T-helper 2 cell treated with Interferon-gamma antibody and Interleukin-4, amounts not matched to agents 5 μg/mL and 100 μg/mL, for 36 hours (primary cell): ENCODE measurements at regions not wholly inside any gene's neighbourhood (a gene's known extent, or its start where the extent isn't known, plus 50 kb on each side); places are given as distances from the start of the nearest gene placed in this dataset.
A peak's percentile ranks its signal among the peaks of the same experiment; 100 is the strongest.

Experiments used
- DNase-seq: peaks from one replicate; pipeline ENCODE4 v3.0.0; 2021; ENCODE audit warnings: low spot score
- H3K27ac Mint-ChIP-seq: one replicate; pipeline ENCODE4 v1.8.0; 2021; ENCODE audit warnings: mild to moderate bottlenecking, mixed read lengths
- H3K27me3 Mint-ChIP-seq: one replicate; pipeline ENCODE4 v1.8.0; 2021; ENCODE audit warnings: low read depth, mixed read lengths
- H3K36me3 Mint-ChIP-seq: one replicate; pipeline ENCODE4 v1.8.0; 2021; ENCODE audit warnings: low read depth, mixed read lengths
- H3K4me1 Mint-ChIP-seq: one replicate; pipeline ENCODE4 v1.8.0; 2021; ENCODE audit warnings: low read depth, mixed read lengths
- H3K4me3 Mint-ChIP-seq: one replicate; pipeline ENCODE4 v1.8.0; 2022; ENCODE audit warnings: mild to moderate bottlenecking, moderate library complexity, mixed read lengths
- H3K9me3 Mint-ChIP-seq: one replicate; pipeline ENCODE4 v1.8.0; 2021; ENCODE audit warnings: mixed read lengths

DNA sequence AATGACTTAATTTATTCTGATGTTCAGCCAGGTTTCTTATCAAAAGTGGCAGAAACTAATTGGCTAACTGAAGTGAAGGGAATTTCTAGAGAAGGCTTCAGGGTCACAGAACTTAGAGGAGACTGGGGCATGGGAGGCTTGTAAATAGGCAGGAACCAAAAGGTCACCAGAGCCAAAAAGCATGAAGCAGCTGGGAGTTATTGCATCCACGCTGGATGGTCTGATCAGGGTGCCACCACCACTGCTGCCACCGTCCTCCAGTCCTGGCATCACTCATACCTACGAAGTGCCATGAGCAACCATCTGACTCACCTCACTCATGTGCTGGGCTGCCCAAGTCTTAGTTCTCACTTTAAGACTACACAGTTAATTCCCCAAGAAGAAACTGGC, 82.5 kb upstream of the DPH5 start:
- H3K4me3 Mint-ChIP-seq, result no peak overlapping the region
- no peaks in the 10 kb centered on the region for H3K27me3 Mint-ChIP-seq
- no peak for DNase-seq
- H3K27ac Mint-ChIP-seq, result no peak overlapping the region
- peaks cover 40% of the 10 kb centered on the region for H3K36me3 Mint-ChIP-seq
- peaks cover 27% of the 10 kb centered on the region for H3K9me3 Mint-ChIP-seq
- peaks cover 56% of the 10 kb centered on the region for H3K4me1 Mint-ChIP-seq

DNA sequence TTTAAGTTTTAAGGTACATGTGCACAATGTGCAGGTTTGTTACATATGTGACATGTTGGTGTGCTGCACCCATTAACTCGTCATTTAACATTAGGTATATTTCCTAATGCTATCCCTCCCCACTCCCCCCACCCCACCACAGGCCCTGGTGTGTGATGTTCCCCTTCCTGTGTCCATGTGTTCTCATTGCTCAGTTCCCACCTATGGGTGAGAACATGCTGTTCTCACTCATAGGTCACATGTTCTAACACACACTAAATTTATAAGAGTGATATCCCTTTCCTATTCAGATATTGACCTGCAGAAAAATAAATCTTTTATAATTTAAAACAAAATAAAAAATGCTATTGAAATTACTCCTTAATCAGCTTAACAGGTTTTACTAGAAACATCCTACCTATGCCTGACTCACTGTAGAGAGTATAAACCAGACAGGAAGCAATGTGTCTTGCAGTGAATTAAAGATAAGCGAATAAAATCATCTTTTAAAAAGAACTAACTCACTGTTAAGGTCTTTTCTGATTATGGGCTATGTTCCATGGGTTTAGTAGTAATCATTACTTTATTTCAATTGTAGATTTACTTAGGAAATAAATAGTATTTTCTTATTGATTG, 82.0 kb upstream of the DPH5 start:
- H3K36me3 Mint-ChIP-seq, result peaks cover 38% of the 10 kb centered on the region
- H3K9me3 Mint-ChIP-seq, result peaks cover 27% of the 10 kb centered on the region
- no peaks in the 10 kb centered on the region for H3K27me3 Mint-ChIP-seq
- no peak overlapping the region for H3K4me3 Mint-ChIP-seq
- no peak overlapping the region for H3K27ac Mint-ChIP-seq
- peaks cover 51% of the 10 kb centered on the region for H3K4me1 Mint-ChIP-seq
- no peak for DNase-seq

DNA sequence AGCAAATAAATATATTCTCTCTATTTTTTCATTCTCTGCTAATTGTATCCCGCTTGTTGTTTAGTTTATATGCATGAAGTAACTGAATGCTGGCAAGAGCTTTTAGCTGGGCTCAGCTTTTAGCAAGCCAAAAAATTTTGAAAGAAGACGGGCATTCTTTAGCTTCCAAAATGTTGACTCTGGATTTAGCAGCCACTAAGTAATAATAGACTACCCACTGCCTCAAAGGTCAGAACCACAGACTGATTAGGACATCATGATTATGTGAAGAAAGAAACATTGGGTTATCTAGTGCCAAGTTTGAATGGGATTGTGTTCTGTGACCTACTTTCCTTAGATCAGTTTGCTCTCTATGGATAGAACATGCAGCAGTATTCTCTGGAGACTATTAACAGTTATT, 80.3 kb upstream of the DPH5 start:
- Mint-ChIP-seq H3K27me3 (no peaks in the 10 kb centered on the region), H3K4me3 (no peak overlapping the region), H3K4me1 (peaks cover 38% of the 10 kb centered on the region), H3K9me3 (peaks cover 22% of the 10 kb centered on the region), H3K36me3 (peaks cover 31% of the 10 kb centered on the region), H3K27ac (no peak overlapping the region)
- DNase-seq, result no peak

DNA sequence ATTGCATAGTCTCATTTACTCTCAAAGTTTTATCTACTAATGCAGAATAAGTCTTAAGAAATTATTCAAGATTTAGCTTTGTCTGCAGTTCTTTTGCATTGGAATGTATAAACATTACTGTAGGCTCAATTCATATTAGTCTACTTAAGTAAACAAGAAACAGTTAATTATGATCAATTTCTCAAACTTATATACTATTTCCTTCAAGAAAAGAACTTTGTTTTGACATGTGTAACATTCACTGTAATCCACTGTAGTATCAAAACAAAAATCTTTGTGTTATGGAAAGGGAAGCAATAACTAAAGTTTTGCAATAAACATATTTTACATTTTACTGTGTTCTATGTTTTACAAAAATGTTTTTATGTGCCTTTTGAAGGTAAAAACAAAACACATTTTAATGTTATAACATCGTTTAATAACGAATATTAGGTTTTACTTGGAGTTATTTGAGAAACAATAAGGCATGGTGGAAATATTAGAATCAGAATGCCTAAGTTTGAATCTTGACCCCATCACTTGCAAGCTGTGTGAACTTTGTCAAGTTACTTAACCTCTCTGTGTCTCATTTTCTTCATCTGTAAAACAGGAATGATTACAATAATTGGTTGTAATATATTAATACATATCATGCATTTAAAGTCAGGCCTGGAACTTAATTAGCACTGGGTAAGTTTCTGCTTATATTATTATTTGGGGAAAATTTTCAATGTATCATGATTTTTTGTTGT, 77.0 kb upstream of the DPH5 start:
- DNase-seq, result no peak
- Mint-ChIP-seq H3K4me1 (peaks cover 18% of the 10 kb centered on the region), H3K4me3 (no peak overlapping the region), H3K27me3 (no peaks in the 10 kb centered on the region), H3K27ac (no peak overlapping the region), H3K9me3 (peaks cover 15% of the 10 kb centered on the region), H3K36me3 (peaks cover 28% of the 10 kb centered on the region)

DNA sequence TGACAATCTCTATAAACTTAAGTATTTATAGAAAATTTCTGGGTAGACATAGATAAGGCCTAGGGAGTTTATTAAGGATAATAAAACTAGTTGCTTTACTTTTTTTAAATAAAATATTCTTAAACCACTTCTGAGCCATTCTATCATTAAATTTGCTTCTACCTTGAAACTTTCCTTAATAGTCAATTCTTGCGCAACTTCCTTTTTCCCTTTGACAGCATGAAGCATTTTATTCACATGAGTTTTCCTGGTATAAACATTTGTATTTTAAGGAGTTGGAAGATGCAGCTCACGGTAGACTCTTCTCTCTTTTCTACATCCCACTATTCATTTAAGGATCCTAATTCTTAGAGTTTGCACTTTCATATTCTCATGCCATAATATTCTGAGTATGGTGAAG, 75.8 kb upstream of the DPH5 start:
- peaks cover 38% of the 10 kb centered on the region for H3K36me3 Mint-ChIP-seq
- H3K27me3 Mint-ChIP-seq, result no peaks in the 10 kb centered on the region
- DNase-seq, result no peak
- H3K9me3 Mint-ChIP-seq, result peaks cover 27% of the 10 kb centered on the region
- peaks cover 16% of the 10 kb centered on the region for H3K4me1 Mint-ChIP-seq
- no peak overlapping the region for H3K27ac Mint-ChIP-seq
- H3K4me3 Mint-ChIP-seq, result no peak overlapping the region

DNA sequence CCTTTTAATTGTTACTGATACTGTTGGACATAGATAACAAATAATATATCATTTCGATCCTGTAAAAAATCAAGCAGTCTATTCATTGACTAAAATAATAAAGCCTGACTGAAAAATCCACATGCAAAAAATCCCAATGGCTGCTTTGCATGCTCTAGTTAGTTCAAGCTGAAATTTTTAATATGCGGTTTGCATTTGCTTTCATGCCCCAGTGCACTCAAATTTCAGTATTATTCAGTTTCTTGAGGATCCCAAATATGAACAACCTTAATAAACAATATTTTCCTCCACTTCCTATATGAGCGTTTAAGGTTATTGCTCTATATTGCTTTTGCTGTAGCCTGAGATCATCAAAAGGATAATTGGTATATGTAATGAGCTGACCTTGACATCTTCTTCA, 75.1 kb upstream of the DPH5 start:
- no peak for DNase-seq
- H3K4me3 Mint-ChIP-seq, result no peak overlapping the region
- H3K27ac Mint-ChIP-seq, result no peak overlapping the region
- H3K9me3 Mint-ChIP-seq, result peaks cover 33% of the 10 kb centered on the region
- H3K36me3 Mint-ChIP-seq, result peaks cover 38% of the 10 kb centered on the region
- H3K27me3 Mint-ChIP-seq, result no peaks in the 10 kb centered on the region
- H3K4me1 Mint-ChIP-seq, result peaks cover 18% of the 10 kb centered on the region

DNA sequence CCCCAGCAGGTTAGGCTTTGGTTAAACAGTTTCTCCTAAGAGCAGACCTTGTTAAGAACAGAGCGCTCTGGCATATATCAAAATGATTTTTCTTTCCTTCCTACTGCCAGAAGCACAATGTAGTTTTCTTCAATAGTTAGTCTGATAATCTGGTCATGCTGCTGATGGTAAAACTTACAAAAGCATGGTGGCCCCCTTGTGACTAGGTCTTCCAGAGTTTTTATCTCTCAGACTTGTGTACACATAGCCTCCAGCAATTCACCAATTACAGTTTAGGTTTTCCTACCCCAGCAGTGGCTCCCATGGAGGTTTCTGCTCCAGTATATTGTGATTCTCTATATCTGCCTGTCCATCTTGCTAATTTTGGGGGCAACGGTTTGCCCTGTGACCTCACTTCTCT, 73.3 kb upstream of the DPH5 start:
- H3K27ac Mint-ChIP-seq, result no peak overlapping the region
- H3K4me1 Mint-ChIP-seq, result peaks cover 18% of the 10 kb centered on the region
- no peak overlapping the region for H3K4me3 Mint-ChIP-seq
- H3K9me3 Mint-ChIP-seq, result peaks cover 48% of the 10 kb centered on the region
- DNase-seq, result no peak
- no peaks in the 10 kb centered on the region for H3K27me3 Mint-ChIP-seq
- peaks cover 50% of the 10 kb centered on the region for H3K36me3 Mint-ChIP-seq

DNA sequence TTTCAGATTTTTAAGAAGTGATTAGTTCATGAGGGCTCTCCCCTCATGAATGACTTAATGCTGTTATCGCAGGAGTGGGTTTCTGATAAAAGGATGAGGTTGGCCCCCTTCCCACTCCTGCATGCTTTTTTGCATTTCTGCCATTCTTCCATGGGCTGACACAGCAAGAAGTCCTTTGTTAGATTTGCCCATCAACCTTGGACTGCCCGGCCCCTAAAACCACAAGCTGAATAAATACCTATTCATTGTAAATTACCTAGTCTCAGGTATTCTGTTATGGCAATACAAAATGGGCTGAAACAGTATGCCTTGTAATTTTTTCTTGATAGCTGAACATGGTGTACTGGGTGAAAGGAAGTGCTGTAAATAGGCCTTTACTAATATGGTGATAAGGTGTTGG, 72.7 kb upstream of the DPH5 start:
- peaks cover 49% of the 10 kb centered on the region for H3K9me3 Mint-ChIP-seq
- peaks cover 19% of the 10 kb centered on the region for H3K4me1 Mint-ChIP-seq
- H3K27ac Mint-ChIP-seq, result no peak overlapping the region
- H3K4me3 Mint-ChIP-seq, result no peak overlapping the region
- peaks cover 51% of the 10 kb centered on the region for H3K36me3 Mint-ChIP-seq
- no peak for DNase-seq
- H3K27me3 Mint-ChIP-seq, result no peaks in the 10 kb centered on the region

DNA sequence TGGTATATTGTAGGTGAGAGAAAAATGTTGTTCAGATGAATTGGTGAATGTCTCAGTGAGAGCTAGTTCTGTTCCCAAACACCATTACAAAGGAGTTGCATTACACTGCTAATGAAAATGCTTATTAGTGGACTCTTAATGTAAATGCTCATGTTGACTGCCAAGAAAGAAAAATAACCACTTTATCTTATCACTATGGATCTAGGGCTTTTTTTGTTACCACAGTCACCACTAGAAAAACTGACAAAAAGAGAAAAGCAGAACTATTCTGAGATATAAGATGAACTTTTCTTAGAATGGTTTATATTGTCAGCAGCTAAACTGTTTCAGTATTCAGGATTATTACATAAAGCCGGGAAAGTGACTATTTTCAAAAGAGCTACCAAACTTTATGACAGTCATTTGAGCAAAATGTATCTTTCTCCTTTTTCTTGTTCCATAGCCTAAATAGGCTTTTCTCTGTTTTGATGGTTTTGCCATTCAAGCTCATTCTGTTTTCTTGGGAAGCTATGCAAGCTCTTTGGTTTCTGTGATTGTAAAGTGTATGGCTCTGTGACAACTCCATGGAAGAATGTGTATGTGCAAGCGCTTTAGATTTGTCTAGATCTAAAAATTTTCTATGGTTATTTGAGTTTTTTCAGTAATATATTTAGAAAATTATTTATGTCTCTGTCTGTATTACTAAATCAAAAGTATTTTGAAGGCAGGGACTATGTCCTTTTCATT, 64.2 kb upstream of the DPH5 start:
- DNase-seq, result no peak
- Mint-ChIP-seq H3K9me3 (peaks cover 39% of the 10 kb centered on the region), H3K4me1 (peaks cover 57% of the 10 kb centered on the region), H3K27ac (peak overlapping the region; percentile 87), H3K36me3 (peaks cover 60% of the 10 kb centered on the region), H3K27me3 (no peaks in the 10 kb centered on the region), H3K4me3 (peak overlapping the region; percentile 58)

DNA sequence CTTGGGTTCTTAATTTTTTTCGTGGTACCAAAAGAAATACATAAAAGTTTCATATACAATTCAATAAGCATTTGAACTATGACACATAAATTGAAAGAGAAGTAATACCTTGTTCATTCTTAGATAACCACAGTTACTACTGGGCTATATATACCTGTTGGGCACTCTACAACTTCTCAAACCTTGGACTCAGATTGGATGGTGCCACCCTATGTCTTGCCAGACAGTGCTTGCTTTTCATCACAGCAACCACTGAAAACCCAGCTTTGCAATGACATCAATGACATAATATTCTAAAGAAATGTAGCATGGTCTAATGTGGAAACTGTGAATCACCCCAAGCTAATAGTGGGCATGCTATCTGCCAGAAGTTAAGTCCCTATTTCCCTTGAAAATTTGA, 62.8 kb upstream of the DPH5 start:
- peaks cover 66% of the 10 kb centered on the region for H3K4me1 Mint-ChIP-seq
- no peak overlapping the region for H3K4me3 Mint-ChIP-seq
- H3K27ac Mint-ChIP-seq, result peak overlapping the region; percentile 18
- H3K36me3 Mint-ChIP-seq, result peaks cover 63% of the 10 kb centered on the region
- peaks cover 37% of the 10 kb centered on the region for H3K9me3 Mint-ChIP-seq
- no peak for DNase-seq
- no peaks in the 10 kb centered on the region for H3K27me3 Mint-ChIP-seq

DNA sequence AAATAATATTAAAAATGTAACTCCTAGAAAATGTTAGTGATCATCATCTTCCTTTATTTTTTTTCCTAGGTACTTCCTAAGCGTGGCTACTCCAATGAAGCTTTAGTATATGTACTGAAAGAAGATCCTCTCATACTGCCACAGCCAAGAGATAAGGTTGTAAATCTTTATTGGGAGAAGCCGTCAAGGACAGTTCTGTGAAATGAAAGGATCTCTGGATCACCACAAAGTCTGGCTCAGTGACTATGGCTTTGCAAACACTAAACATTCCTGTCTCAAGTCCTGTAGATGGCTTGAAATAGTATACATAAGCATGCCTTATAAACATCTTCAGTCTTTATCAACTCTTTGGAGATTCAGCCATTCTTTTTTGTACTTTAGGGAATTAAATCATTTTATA, 61.2 kb upstream of the DPH5 start:
- peaks cover 72% of the 10 kb centered on the region for H3K4me1 Mint-ChIP-seq
- no peaks in the 10 kb centered on the region for H3K27me3 Mint-ChIP-seq
- peaks cover 58% of the 10 kb centered on the region for H3K36me3 Mint-ChIP-seq
- no peak overlapping the region for H3K27ac Mint-ChIP-seq
- H3K4me3 Mint-ChIP-seq, result no peak overlapping the region
- H3K9me3 Mint-ChIP-seq, result peaks cover 30% of the 10 kb centered on the region
- no peak for DNase-seq

DNA sequence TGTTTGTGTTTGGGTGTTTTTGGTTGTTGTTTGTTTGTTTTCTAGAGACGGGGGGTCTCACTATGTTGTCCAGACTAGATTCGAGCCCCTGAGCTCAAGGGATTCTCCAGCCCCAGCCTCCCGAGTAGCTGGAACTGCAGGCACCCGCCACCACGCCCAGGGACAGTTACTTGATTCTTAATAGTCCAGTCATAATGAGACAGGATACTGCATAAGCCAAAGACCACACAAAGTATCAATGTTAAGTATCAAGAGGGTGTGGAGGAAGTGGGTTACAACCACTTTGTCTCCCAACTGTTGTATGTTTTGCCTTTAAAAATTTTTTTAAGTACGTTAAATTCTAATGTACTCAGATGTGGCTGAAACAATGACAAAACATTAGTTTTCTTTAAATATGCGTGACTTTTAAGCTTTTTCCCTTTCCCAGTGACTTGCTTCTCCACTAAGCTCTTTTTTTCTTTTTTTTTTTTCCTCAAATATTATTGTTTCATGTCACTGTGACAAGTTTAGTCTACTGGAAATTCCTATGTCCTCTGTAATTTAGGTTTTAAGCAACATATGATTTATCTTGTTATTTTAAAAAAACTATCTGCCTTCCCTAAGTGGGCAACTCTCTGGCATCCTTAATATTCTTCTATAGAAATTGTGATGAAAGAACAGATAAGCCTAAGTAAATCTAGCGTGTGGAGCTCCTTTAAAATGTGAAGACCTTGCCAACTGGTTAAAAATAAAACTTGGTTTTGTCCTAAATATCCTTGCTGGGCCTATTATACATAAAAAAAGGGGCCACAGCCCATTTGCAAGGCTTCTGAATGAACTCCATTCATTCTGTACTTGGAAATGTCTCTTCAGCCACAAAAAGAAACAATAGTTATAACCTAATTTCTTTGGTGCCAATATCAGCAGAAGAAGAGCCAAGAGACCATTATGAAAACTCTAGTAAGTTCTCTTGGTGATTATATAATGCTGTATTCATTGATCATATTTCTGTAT, 56.2 kb upstream of the DPH5 start:
- Mint-ChIP-seq H3K36me3 (peaks cover 77% of the 10 kb centered on the region), H3K4me1 (peaks cover 69% of the 10 kb centered on the region), H3K9me3 (peaks cover 40% of the 10 kb centered on the region), H3K27ac (peak overlapping the region; percentile 94), H3K4me3 (peak overlapping the region; percentile 57), H3K27me3 (no peaks in the 10 kb centered on the region)
- peak; percentile 52 for DNase-seq

DNA sequence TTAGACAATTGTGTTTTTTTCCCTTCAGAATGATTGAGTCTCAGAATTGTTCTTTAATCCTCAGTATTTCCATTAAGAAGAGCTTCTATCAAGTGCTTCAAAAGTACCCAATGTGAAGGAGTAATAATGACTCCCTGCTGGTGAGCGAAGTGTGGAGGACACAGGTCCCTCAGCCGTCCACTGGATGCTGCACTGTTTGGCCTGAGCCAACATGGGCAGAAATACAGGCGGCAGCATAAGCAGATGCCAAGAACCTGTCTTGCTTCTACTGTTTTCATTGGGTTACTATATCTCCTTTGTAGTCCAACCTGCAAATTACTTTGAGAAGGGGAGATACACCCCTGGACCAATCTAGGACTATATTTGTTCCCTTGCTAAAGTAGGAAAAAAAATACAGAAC, 55.3 kb upstream of the DPH5 start:
- no peak for DNase-seq
- peaks cover 40% of the 10 kb centered on the region for H3K9me3 Mint-ChIP-seq
- peak overlapping the region; percentile 94 for H3K27ac Mint-ChIP-seq
- H3K4me3 Mint-ChIP-seq, result no peak overlapping the region
- peaks cover 77% of the 10 kb centered on the region for H3K36me3 Mint-ChIP-seq
- peaks cover 66% of the 10 kb centered on the region for H3K4me1 Mint-ChIP-seq
- no peaks in the 10 kb centered on the region for H3K27me3 Mint-ChIP-seq
